HG03108 (cell line): ENCODE measurements at regions not wholly inside any gene's neighbourhood (a gene's known extent, or its start where the extent isn't known, plus 50 kb on each side); places are given as distances from the start of the nearest gene placed in this dataset.

Source experiments
- ATAC-seq: cut with Tn5 transposase; IDR thresholded peaks from one replicate; pipeline ENCODE4 v1.9.1; 2021; ENCODE audit warnings: moderate library complexity; ENCODE audit not compliant: unreplicated experiment

DNA sequence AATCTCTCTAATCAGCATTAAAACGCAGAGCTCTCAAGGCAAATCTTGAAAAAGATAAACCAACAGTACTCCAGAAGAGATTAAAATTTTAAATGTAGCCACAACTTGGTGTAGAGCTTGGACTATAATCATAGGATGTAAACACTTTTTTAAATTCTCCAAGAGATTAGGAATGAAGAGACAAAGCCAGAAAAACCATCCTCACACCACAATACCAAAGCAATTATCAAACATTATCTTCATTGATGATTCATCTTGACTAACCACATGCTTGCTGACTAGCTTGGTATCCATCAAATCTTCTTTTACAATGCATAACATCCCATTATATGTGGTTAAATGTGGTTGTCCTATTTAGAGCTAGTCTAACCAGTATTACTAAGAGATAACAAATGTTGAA lies 815.1 kb downstream of the TLE1 start:
- ATAC-seq, result no peak

DNA sequence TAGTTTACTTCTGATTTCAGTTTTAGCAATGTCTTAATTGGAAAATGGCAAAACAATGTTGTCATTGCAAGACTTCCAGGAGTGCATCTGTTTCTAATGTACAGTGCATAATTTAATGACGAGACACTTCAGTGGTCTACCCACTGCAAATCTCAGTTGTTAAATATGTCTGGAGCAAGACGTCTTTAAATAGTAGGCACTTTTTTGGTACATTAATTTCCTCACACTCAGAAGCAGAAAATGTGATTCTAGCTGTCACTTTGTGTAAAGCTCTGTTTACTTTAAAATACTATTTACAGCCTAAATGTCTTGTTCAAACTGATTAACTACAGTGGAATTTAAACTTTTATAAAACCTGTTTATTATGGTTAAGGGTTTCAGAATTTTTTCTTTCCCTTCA lies 815.5 kb downstream of the TLE1 start:
- ATAC-seq, result no peak

DNA sequence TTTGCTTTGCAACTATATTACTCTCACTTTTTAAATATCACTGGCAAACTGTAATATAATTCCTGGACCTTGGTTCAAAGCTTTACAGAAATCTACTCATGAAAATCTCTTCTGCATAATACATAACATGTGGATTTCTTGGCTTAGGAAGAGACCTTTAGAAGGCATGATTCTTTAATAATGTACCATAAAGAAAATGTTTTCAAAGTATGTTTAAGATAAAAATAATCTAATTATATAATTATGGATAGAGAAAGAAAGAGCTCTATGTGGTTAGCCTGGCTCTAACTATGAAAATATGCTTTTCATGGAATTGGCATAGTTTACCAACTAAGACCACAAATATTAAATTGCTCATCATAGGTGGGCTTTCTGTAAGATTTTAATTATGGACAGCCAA lies 817.8 kb downstream of the TLE1 start:
- no peak for ATAC-seq

DNA sequence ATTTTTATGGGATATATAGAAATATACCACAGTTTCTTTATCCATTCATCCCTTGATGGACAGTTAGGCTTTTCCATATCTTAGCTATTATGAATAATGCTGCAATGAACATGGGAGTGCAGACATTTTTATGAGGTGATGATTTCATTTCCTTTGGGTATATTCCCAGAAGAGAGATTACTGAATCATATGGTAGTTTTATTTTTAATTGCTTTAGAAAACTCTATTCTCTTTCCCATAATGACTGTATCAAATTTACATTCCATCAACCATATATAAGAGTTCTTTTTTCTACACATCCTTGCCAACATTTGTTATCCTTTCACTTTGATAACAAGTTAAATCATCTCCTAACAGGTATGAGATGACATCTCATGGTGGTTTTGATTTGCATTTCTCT lies 821.6 kb downstream of the TLE1 start:
- no peak for ATAC-seq

DNA sequence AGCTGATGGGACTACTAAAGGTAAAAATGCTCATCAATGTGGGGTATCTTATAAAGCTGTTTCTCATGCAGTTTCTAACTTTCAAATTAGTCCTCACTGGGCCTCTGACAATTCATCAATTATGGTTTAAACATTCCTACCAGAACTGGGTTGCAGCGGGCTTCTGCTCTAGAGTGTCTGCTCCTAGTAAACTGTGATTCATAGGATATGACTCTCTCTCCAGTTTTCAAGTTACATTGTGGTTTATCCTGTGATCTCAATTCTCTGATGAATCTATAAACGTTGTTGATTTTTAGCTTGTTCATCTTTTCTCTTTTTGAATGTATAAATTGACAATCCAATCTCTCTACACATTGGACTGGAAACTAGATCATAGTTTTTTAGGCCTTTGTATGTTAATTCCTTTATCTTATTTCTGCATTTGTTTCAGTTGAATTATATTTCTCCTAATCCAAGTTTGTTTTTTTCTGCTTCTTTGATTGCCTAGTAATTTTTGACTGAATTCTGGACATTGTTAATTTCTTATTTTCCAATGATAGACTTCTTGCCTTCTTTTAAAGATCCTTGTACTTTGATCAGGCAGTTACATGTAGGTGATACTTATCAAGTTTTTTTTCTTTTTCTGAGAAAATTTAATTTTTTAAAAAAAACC lies 822.6 kb downstream of the TLE1 start:
- no peak for ATAC-seq

DNA sequence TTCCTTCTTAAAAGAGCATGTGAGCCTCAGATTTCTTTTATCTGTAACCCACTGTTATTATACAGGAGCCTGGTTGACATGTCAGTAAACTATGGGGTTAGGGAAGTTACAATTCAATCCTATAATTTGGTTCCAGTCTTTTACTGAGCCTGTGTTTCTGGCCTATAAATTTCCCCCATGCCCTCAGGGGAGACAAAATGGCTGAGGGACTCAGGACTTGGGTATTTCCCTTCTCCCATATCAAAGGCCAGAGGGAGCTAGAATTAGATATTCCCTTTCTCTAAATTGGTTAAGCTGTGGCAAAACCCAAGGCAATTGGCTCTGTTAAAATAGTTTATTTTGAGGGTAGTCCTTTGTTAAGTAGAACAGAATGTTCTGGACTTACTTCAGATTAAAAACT lies 823.2 kb downstream of the TLE1 start:
- no peak for ATAC-seq

DNA sequence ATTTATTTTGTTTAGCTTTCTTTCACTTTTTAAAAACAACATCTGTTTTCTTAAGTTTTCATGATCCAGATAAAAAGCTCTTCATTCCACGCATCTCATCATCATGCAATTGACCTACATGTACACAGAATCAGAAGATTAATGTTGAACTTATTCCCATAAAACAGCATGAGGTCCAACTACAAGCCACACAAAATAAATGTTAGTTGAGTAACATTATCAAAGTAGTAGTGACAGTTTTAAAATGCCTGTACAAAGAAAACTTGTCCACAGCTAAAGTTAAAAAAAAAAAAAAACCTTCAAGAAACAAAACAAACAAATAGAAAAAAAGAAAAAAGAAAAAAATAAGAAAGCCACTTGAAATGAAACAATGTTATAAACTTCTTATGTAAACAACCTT lies 846.3 kb downstream of the TLE1 start:
- ATAC-seq, result no peak

DNA sequence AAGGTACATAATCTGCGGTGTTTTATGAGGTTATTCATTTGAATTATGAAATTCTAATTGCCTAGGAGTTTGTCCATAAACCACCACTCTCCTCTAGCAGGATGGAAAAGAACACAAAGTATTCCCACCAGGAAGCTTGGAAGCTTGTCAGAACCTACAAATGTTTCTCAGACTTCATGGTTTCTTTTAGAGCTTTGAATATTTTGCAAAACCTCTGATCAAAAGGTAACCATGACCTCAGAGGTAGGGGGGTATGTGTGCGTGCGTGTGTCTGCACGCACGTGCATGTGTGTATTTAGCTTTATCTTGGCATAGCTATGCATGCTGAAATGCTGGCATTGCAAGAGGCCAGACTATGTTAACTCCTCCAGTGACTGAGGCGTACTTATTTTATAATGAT lies 847.0 kb downstream of the TLE1 start:
- no peak for ATAC-seq

DNA sequence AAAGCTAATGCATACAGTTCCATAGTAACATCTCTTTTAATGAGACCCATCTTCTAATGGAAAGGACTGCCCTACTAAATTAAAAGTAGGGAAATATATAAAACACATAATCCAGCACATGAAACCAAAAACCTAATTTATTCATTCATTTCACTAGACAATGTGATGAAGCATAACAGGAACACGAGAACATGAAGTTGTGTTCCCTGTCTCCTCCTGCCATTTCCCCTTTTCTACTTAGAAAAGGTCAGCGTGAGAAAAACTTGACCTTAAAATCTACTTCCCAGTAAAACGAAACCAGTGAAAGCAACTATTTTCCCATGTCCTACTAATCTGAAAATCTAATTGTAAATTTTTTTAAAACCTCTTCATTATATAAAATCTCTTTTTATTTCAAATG lies 847.5 kb downstream of the TLE1 start:
- ATAC-seq, result no peak

DNA sequence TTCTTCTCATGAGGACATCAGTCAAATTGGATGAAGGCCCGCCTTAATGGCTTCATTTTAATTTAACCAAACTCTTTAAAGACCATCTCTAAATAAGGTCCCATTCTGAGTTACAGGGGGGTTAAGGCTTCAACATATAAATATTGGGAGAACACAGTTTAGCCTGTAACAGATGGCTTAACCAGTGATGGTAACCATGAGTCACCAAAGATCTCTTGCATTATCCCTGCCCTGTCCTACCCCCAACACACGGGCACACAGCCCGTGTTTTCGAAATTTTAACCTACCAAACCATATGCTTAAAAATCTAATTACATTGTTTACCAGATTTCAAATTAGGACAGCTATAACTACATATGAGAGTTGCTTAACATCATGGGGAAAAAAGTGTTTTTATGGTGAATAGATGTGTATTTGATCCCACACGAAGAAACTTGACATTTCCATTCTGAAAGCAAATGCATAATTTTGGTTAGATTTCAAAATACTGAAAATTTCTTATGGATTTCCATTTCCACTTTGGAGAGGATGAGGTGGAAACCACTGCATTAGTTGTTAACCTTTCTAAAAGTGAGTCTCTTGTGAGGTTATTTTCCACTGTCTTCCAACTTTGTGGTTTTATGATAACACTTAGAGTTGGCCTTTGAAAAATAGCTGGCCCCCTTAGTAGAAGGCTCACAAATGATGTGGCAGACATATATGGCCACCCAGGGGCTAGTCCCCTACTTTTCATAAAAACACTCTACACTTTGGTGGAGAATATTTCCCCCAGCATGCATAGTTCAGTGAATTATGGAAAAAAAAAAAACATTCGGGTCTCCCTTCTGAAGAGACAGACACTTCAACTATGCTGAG lies 849.3 kb downstream of the TLE1 start:
- no peak for ATAC-seq

DNA sequence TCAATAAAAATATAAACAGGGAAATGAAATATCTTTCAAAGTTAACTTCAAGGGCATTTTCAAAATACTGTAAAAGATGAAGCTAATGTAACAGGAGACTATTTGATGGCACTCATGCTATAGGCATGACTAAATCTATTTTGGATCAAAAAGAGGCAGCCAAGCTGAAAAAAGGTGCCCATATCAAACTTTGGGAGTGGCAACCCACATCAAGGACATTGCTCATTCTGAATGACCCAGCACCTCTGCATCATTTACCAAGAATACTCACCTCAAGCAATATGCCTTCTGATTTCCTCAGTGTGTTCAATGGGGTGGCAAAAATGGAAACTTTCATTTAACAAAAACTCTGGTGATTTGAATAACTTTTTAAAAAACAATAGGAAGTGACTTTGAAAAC lies 853.3 kb downstream of the TLE1 start:
- no peak for ATAC-seq

DNA sequence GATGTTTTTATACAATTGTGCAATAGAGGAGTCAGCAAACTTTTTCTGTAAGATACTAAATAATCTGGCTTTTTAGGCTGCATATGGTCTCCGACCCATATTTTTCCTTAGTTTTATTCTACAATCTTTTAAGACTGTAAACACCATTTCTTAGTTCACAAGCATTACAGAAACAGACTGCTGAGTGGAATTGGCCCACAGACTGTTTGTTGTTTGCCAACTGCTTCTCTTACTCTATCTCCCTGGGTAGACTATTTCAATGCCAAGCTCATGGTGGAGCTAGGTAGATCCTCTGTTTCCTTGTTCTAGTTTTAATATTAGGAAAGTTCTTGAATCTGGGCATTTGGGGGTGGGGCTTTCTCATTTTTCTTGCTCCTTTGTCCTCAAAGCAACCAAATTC lies 857.6 kb downstream of the TLE1 start:
- ATAC-seq, result no peak

DNA sequence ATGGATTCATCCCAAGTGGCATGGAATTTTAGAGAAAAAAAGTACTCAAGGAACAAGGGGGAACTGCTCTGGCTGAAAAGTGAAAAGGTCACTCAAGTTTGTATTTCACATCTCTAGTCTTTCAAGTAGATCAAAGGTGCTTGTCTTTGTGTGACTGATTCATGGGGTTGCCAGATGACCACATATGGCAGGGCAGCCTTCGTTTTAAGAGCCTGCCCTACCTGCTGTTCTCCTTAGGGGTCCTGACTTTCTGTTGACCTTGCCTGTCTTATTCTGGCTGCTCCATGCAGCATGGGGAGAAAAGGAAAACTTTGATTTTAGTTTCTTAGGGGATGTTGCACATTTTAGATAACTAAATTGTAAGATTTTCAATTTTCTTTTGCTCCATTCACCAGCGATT lies 877.7 kb downstream of the TLE1 start:
- ATAC-seq, result no peak

DNA sequence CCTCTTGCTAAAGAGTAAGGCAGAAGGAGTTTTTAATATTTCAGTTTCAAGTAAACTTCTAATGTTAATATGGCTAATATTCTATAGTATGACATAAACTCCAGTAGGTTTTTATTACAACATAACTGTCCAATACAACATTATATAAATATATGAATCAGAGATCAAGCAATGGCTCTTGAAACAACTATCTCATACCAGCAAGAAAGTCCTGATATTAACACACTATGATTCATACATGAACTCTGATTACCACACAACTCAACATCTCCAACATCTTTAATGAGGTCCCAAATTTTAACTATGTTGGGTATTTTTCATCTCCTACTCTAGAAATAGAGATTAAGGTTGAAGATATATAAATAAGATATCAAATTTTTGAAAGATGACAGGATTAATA lies 878.3 kb downstream of the TLE1 start:
- no peak for ATAC-seq

DNA sequence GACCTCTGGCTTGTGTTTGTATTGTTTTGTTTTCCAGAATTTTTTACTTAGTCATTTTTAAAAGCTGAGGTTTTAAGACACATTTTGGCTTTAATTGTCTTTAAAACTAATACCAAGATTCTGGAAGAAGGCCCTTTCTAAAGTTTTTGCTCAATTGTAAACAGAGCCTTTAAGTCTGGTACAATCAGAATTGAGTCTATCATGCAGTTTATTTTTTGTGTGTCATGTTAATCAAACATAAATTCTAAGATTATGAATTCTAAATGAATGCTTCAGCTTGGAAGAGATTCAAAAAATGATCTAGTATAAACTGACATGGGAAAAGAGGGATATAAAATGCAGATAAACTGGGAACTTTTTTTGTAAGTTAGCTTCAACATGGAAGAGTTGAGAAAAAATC lies 882.7 kb downstream of the TLE1 start:
- ATAC-seq, result no peak

DNA sequence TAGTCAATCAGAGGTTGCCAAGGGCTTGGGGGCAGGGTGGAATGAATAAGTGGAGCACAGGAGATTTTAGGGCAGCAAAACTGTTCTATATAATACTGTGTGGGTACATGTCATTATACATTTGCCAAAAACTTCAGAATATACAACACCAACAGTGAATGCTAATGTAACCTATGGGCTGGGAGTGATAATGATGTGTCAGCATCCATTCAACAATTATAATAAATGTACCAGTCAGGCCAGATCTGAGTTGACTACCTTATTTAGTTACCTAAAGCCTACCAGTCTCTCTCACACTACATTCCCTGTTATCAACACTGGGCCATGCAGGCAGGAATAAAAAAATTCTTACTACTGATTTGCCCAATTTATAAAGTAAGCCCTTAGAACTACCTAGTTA lies 884.5 kb downstream of the TLE1 start:
- ATAC-seq, result no peak

DNA sequence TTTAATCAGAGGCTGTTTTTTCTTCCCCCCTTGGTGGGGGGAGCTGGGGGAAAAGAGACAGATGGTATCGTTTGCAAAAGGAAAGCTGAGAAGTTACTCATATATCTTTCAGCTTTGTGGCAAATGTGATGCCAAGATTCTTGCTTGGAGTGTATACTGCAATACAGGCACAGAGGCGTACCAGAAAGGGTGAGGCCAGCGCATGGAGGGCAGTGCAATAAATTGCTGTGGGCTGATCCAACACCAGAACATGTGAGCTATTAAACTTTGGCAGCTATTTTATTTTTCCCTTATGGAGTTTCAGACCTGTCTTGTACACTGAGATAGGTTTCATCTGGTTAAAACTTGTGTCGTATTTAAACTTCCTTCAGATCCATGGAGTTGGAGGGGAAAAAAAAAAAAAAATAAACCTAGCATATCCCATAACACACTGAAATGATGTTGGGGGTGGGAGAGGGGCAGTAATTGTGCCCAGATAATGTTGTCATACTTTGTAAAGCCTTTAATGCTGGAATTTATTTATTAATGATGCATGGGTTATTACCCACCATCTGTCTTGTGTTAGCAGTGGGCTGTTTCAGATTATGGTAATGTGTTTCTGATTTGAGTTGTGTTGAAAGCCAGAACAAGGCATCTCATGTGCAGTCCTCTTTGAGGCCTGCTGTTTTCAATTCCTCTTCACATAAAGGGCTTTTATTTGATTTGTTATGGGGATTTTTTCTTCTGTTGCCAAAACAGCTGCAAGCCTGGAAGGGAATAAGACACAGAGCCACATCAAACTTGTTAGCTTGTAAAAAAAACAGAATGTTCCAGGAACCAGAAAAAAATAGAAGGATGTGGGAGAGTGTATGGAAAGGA lies 891.3 kb downstream of the TLE1 start:
- no peak for ATAC-seq

DNA sequence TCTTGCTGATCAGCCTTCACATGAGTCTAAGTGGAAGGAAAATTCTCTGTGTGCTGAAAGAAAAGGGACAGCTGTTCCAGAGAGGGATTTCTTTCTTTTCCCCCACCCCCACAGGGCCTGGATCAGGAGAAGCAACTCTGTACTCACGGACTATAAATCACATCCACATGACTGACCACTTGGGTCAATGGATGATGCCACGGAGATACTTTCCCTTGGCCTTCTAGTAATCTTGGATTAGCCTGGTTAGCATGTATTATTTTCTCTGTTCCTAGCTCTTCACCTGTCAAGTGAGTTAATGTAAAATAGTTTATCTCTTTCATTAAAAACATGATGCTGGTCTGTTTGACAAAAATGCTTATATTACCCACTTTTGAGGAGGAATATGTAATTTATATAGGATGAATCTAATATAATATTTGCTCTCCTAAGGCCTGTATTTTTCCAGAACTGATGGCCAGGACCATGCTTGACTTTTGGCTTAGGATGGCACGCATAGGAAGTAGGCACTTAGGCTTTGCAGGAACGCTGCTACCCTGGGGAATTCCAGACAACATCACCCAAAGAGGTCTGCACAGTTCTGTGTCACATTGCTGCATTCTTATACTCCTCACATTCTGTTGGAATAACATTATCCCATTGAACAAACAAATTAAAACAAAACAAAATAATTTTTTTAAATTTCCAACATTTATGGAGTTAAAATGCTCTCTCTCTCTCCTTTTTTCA lies 892.1 kb downstream of the TLE1 start:
- ATAC-seq, result no peak

DNA sequence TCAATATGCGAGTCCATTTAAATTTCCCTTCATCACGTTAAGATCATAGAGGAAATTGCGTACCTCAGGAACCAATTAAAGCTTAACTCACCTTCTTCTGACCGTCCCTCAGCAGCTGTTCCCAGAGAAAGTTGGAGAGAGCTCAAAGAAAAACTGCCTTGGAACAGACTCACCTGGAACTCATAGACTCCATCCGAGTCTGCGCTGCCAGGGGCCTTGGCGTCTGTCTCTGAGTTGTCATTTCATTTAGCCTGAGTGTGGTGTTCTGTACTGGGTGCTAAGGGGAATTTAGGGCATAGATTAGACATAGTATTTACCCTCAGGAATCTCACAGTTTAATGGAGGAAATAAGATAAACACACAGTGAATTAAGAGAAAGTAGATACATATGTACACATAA lies 892.7 kb downstream of the TLE1 start:
- no peak for ATAC-seq

DNA sequence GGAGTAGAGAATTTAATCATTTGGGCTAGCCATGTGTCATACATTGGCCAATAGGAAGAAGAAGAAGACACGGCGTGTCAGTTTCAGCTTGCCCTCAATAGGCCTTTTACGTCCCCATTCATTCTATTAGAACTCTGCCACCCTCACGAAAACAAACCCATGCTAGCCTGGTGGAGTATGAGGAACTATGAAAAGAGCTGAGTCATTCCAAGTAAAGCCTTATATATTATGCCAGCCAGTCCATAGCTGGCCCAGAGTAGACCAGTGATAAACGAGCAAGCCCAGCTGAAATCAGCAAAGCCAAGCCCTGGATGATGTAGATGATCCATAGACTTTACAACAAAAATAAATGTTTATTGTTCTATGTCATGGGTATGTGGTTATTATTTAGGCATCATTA lies 895.1 kb downstream of the TLE1 start:
- ATAC-seq, result no peak

DNA sequence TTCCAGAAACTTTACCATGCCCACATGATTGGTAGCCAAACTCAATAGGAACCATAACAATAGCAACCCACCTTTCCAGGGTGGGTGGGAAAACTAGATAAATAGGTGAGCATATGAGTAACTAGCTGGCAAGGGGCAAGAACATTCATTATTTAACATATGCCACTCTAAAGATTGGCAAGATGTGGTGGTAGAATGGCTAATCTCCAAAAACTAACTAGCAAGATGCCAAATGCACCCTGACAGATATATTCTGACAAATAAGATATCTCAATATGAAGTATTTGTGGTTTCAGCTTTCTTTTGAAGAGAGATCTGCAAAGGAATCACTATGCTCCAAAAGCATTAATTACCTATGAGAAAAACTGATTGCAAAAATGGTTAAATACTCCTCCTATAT lies 895.6 kb downstream of the TLE1 start:
- ATAC-seq, result no peak
